ENCODE measurements at regions not wholly inside any gene's neighbourhood (a gene's known extent, or its start where the extent isn't known, plus 50 kb on each side); places are given as distances from the start of the nearest gene placed in this dataset.

- no peak overlapping the region for H4K8ac ChIP-seq (ENCODE audit: extremely low read depth, insufficient read depth, low read length)
- H3K9ac ChIP-seq (replicated peaks in 1 of 4; ENCODE audit: extremely low read depth in 1 of 4, low read depth in 3 of 4, low read length in 3 of 4), result no peak overlapping the region
- H4K5ac ChIP-seq (ENCODE audit: insufficient read length, low read depth, low read length), result no peak overlapping the region
- no peak overlapping the region for H2BK12ac ChIP-seq (ENCODE audit: low read depth, low read length)
- H3K4me2 ChIP-seq (ENCODE audit: insufficient read depth in 1 of 2, low read depth in 2 of 2, low read length in 2 of 2), result no peak overlapping the region
- FAIRE-seq (no peak), DNase-seq (ENCODE audit: low read depth in 1 of 2, low spot score in 2 of 2) (no peak)
- no peak overlapping the region for H2AFZ ChIP-seq (ENCODE audit: low read length)
- H3K23me2 ChIP-seq (ENCODE audit: low read depth, low read length), result no peaks in the 10 kb centered on the region
- H3K4ac ChIP-seq (replicated peaks; ENCODE audit: insufficient read length, low read depth, low read length), result no peak overlapping the region
- H3K36me3 ChIP-seq (ENCODE audit: control insufficient read depth in 2 of 4, insufficient read depth in 4 of 4, low read length in 3 of 4), result no peaks in the 10 kb centered on the region
- H2BK20ac ChIP-seq (ENCODE audit: low read length), result no peak overlapping the region
- ChIA-PET POLR2A (ENCODE audit: partially characterized antibody) (no interaction called here), CTCF (ENCODE audit: partially characterized antibody) (no interaction called here)
- no peak overlapping the region for H3K23ac ChIP-seq (ENCODE audit: insufficient read length)
- H2BK5ac ChIP-seq (ENCODE audit: low read depth, low read length), result no peak overlapping the region
- no peaks in the 10 kb centered on the region for H3K79me1 ChIP-seq (ENCODE audit: low read depth, low read length)
- no peak overlapping the region for H3K14ac ChIP-seq (ENCODE audit: insufficient read length)
- no peak overlapping the region for H3K56ac ChIP-seq (replicated peaks; ENCODE audit: insufficient read length, low read depth, low read length)
- H2BK120ac ChIP-seq (replicated peaks; ENCODE audit: low read depth, low read length), result no peak overlapping the region
- no peak overlapping the region for H2AK5ac ChIP-seq (ENCODE audit: low read depth, low read length)
- no peak overlapping the region for H4K91ac ChIP-seq (replicated peaks; ENCODE audit: insufficient read length, low read length)
- H4K20me1 ChIP-seq (replicated peaks in 1 of 2; ENCODE audit: control insufficient read depth in 1 of 2, insufficient read depth in 2 of 2, low read length in 2 of 2), result peaks cover 2 to 5% of the 10 kb centered on the region in 2 experiments
- no peak overlapping the region for H3K18ac ChIP-seq (ENCODE audit: extremely low read depth, low read length)
- H3K9me3 ChIP-seq (ENCODE audit: insufficient read depth in 2 of 2, low read depth in 1 of 2, low read length in 1 of 2), result no peaks in the 10 kb centered on the region
- WGBS, 2 experiments (ENCODE audit: extremely low coverage in 1 of 2, insufficient coverage in 1 of 2, insufficient read length in 1 of 2, insufficient replicate concordance in 2 of 2, low coverage in 1 of 2, low lambda C conversion rate in 2 of 2, missing lambda C conversion rate in 1 of 2), result 91% methylated on average over 10 of the region's 11 CpGs; no CpG with 5 or more reads in 1 of the 2 experiments
- no peak overlapping the region for H2BK15ac ChIP-seq (ENCODE audit: low read length)
- peaks cover 5 to 19% (median 12%) of the 10 kb centered on the region in 4 experiments for H3K27me3 ChIP-seq (replicated peaks in 1 of 4; ENCODE audit: control insufficient read depth in 3 of 4, extremely low read depth in 1 of 4, insufficient read depth in 3 of 4, low read length in 3 of 4)
- no peaks in the 10 kb centered on the region for H3K79me2 ChIP-seq (ENCODE audit: control insufficient read depth in 1 of 2, insufficient read depth in 2 of 2, low read length in 2 of 2)
- H3K4me1 ChIP-seq (replicated peaks in 1 of 4; ENCODE audit: control insufficient read depth in 3 of 4, insufficient read depth in 4 of 4, low read length in 3 of 4), result no peaks in the 10 kb centered on the region
- H3K27ac ChIP-seq (ENCODE audit: low read depth, low read length), result no peak overlapping the region
- no peak overlapping the region for H3K4me3 ChIP-seq (ENCODE audit: extremely low read depth in 1 of 4, insufficient read depth in 2 of 4, low read depth in 3 of 4, low read length in 4 of 4)
- TF ChIP-seq SAP30 (IDR thresholded peaks at IDR 0.05; ENCODE audit: insufficient read depth, insufficient replicate concordance, low read length) (no peak), ATF2 (IDR thresholded peaks at IDR 0.05; ENCODE audit: low read length) (no peak), SP2 (IDR thresholded peaks at IDR 0.05; ENCODE audit: low read length) (no peak), RAD21 (IDR thresholded peaks at IDR 0.05 in 1 of 2, conservative IDR thresholded peaks at IDR 0.05 in 1 of 2; ENCODE audit: low read depth in 2 of 2, low read length in 2 of 2) (no peak), SP4 (IDR thresholded peaks at IDR 0.05; ENCODE audit: low read length) (no peak), PHF8 (conservative IDR thresholded peaks at IDR 0.05; ENCODE audit: low read depth, low read length) (no peak), YY1 (IDR thresholded peaks at IDR 0.05; ENCODE audit: low read depth, low read length) (no peak), GABPA (IDR thresholded peaks at IDR 0.05; ENCODE audit: borderline replicate concordance, insufficient read depth, low read length) (no peak), KDM4A (IDR thresholded peaks at IDR 0.05; ENCODE audit: low read depth, low read length, severe bottlenecking) (no peak), SP1 (IDR thresholded peaks at IDR 0.05; ENCODE audit: low read depth, low read length) (no peak), CHD1 (IDR thresholded peaks at IDR 0.05; ENCODE audit: low read depth, low read length) (no peak), EGR1 (IDR thresholded peaks at IDR 0.05; ENCODE audit: borderline replicate concordance, low read depth, low read length) (no peak), CREB1 (IDR thresholded peaks at IDR 0.05) (no peak), HDAC2 (IDR thresholded peaks at IDR 0.05; ENCODE audit: borderline replicate concordance in 1 of 2, low read depth in 2 of 2, low read length in 2 of 2) (no peak)
Observed at GRCh38 chr13:22079961-22080360, 409.1 kb downstream of the FGF9 start.
